Caki2 (cell line): ENCODE measurements at regions not wholly inside any gene's neighbourhood (a gene's known extent, or its start where the extent isn't known, plus 50 kb on each side); places are given as distances from the start of the nearest gene placed in this dataset.

Source experiments
- DNase-seq: peaks from one replicate; pipeline ENCODE4 v3.0.0-alpha.2; 2015; ENCODE audit warnings: low read depth
- in situ Hi-C: cut with HindIII; loops from 2 replicates; pipeline ENCODE4 v1.10.0; 2016; ENCODE audit warnings: low sequenced_read_pairs, low pct_unique_long_range_greater_than_20kb, mixed read lengths

- in situ Hi-C loops, result no loop called here
- no peak for DNase-seq
These were observed 307.0 kb downstream of the AASDHPPT start for GRCh38 chr11:106384429-106384828.

- DNase-seq, result no peak
- in situ Hi-C loops, result no loop called here
These were observed 309.1 kb downstream of the AASDHPPT start for GRCh38 chr11:106386519-106386918.

GRCh38 chr11:106389101-106389500, 311.6 kb downstream of the AASDHPPT start:
- DNase-seq, result peak; percentile 26
- in situ Hi-C loops, result no loop called here

- in situ Hi-C loops, result no loop called here
These were observed 312.6 kb downstream of the AASDHPPT start for GRCh38 chr11:106390078-106390477.

GRCh38 chr11:106391771-106392420, 314.4 kb downstream of the AASDHPPT start:
- in situ Hi-C loops, result no loop called here
- DNase-seq, result no peak

More at GRCh38 chr11:106390078-106390477, 312.6 kb downstream of the AASDHPPT start:
- DNase-seq, result no peak

- peak; percentile 50 for DNase-seq
- in situ Hi-C loops, result no loop called here
These were observed 318.4 kb downstream of the AASDHPPT start for GRCh38 chr11:106395716-106396349.

GRCh38 chr11:106397787-106398501, 320.5 kb downstream of the AASDHPPT start:
- no peak for DNase-seq
- in situ Hi-C loops, result no loop called here

GRCh38 chr11:106398502-106399075, 321.1 kb downstream of the AASDHPPT start:
- in situ Hi-C loops, result no loop called here

GRCh38 chr11:106399076-106399511, 321.6 kb downstream of the AASDHPPT start:
- DNase-seq, result peak; percentile 82

More at GRCh38 chr11:106398502-106399075, 321.1 kb downstream of the AASDHPPT start:
- DNase-seq, result peak; percentile 76

GRCh38 chr11:106399624-106400023, 322.2 kb downstream of the AASDHPPT start:
- in situ Hi-C loops, result no loop called here
- DNase-seq, result no peak

More at GRCh38 chr11:106399076-106399511, 321.6 kb downstream of the AASDHPPT start:
- in situ Hi-C loops, result no loop called here

- in situ Hi-C loops, result no loop called here
- no peak for DNase-seq
These were observed 323.6 kb downstream of the AASDHPPT start for GRCh38 chr11:106400949-106401570.

- DNase-seq, result no peak
These were observed 326.3 kb downstream of the AASDHPPT start for GRCh38 chr11:106403751-106404150.

GRCh38 chr11:106409222-106409621, 331.8 kb downstream of the AASDHPPT start:
- DNase-seq, result no peak
- in situ Hi-C loops, result no loop called here

More at GRCh38 chr11:106403751-106404150, 326.3 kb downstream of the AASDHPPT start:
- in situ Hi-C loops, result no loop called here

GRCh38 chr11:106409671-106410070, 332.2 kb downstream of the AASDHPPT start:
- DNase-seq, result no peak
- in situ Hi-C loops, result no loop called here

- no peak for DNase-seq
- in situ Hi-C loops, result no loop called here
These were observed 333.4 kb downstream of the AASDHPPT start for GRCh38 chr11:106410902-106411301.

- no peak for DNase-seq
- in situ Hi-C loops, result no loop called here
These were observed 335.8 kb downstream of the AASDHPPT start for GRCh38 chr11:106413222-106413621.

GRCh38 chr11:106415510-106415909, 338.0 kb downstream of the AASDHPPT start:
- in situ Hi-C loops, result no loop called here
- no peak for DNase-seq

GRCh38 chr11:106418791-106419190, 341.3 kb downstream of the AASDHPPT start:
- in situ Hi-C loops, result no loop called here
- no peak for DNase-seq
